Skeletal muscle cell (primary cell): ENCODE measurements at regions not wholly inside any gene's neighbourhood (a gene's known extent, or its start where the extent isn't known, plus 50 kb on each side); places are given as distances from the start of the nearest gene placed in this dataset.
"Not testable (repeated sequence)": the region's sequence is repeated elsewhere in the genome, so short reads cannot be mapped to it uniquely, and the experiment has no call there.

Source experiments
- DNase-seq: peaks from one replicate; pipeline ENCODE4 v3.0.0-alpha.2; 2010; ENCODE audit warnings: low read depth
- H3K4me3 ChIP-seq: 2 replicates; pipeline ENCODE4 v1.5.1; 2011; ENCODE audit warnings: low read depth, mild to moderate bottlenecking, control low read depth, low read length, moderate library complexity

- no peak for DNase-seq
- H3K4me3 ChIP-seq = no peak overlapping the region
Observed at GRCh38 chr6:55047451-55048044, 126.8 kb upstream of the HCRTR2 start.

GRCh38 chr6:55049866-55050265 is 124.4 kb upstream of the HCRTR2 start:
- H3K4me3 ChIP-seq = no peak overlapping the region
- no peak for DNase-seq

GRCh38 chr6:55052846-55053245 is 121.5 kb upstream of the HCRTR2 start:
- DNase-seq = no peak

DNA sequence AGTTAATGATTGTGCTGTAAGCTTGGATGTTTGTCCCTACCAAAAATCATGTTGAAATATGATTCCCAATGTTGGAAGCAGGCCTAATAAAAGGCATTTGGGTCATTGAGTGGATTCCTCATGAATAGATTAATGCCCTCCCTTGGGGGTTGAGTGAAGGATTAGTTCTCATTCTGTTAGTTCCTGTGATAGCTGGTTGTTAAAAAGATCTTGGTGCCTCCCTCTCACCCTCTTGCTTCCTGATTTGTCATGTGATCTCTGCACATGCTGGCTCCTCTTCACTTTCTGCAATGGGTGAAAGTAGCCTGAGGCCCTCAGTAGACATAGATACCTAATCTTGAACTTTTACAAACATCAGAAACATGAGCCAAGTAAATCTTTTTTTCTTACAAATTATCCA is 115.6 kb upstream of the HCRTR2 start:
- H3K4me3 ChIP-seq = no peak overlapping the region

More at GRCh38 chr6:55052846-55053245, 121.5 kb upstream of the HCRTR2 start:
- no peak overlapping the region for H3K4me3 ChIP-seq

GRCh38 chr6:55064711-55065420 is 109.4 kb upstream of the HCRTR2 start:
- DNase-seq = no peak
- H3K4me3 ChIP-seq = no peak overlapping the region

More for the DNA sequence above, 115.6 kb upstream of the HCRTR2 start:
- no peak for DNase-seq

- DNase-seq = peak; percentile 18
- no peak overlapping the region for H3K4me3 ChIP-seq
Observed at GRCh38 chr6:55069132-55069781, 105.1 kb upstream of the HCRTR2 start.

DNA sequence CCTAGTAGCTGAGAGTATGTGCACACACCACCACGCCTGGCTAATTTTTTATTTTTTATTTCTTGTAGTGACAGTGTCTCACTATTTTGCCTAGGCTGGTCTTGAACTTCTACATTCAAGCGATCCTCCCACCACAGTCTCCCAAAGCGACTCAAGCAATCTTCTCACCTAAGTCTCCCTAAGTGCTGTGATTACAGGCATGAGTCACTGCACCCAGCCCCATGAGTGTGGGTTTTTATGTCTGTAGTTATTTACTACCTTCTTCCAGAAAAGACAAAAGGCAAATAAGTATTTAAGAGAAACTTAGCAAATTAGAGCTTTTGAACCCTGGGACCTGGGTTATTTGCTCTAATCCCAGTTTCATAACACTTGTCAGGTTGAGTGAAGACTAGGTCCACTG is 92.3 kb upstream of the HCRTR2 start:
- DNase-seq = no peak
- H3K4me3 ChIP-seq = no peak overlapping the region

DNA sequence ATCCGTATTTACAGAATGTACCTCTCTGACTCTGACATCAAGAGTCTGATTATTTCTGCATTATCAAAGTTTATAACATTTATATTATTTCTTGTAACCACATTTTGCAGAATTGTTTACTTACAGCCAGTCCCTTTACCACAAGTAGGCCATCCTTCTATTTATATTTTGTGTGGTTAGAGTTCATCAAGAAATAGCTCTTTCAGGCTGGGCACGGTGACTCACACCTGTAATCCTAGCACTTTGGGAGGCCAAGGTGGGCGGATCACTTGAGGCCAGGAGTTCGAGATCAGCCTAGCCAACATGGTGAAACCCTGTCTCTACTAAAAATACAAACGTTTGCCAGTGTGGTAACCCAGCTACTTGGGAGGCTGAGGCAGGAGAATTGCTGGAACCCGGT is 86.3 kb upstream of the HCRTR2 start:
- H3K4me3 ChIP-seq, DNase-seq: not testable (repeated sequence)

- DNase-seq = no peak
- no peak overlapping the region for H3K4me3 ChIP-seq
Observed at GRCh38 chr6:55088902-55089301, 85.4 kb upstream of the HCRTR2 start.

- no peak for DNase-seq
- H3K4me3 ChIP-seq = no peak overlapping the region
Observed at GRCh38 chr6:55089325-55089724, 85.0 kb upstream of the HCRTR2 start.

DNA sequence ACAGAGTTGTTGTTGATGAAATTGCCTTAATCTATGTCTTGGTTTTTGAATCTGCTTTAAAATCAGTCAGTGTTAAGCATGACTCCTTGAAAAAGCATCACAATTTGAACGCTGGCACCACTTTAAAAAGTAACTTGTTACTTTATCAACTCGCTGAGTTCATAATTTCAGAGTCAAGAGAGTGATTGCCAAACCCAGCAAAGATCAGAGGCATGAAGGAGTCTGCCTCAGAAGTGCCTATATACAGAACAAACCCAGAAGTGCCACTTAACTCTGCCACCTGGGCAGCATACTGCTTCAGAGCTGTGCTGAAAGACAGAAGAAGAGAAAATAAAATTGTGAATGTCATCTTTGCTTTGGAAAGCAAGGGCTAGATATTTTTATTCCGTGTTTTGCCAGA is 73.6 kb upstream of the HCRTR2 start:
- H3K4me3 ChIP-seq = no peak overlapping the region

DNA sequence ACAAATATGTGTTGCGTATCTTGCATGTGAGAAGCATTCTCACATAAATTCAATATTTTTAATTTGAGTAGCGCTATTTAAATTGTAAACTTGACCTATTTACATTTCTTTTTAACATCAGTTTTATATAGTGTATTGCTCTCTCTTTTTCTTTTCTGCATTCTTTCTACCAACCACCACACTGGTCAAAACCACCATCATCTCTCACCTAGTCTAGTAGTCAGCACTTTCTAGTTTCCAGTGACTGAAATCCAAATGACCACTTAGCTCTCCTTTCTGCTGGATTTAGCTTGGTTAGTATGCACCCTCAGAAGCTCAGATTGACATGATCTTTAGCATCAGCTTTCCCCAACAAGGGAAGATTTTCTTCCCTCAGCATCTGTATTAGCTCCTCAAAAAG is 73.2 kb upstream of the HCRTR2 start:
- DNase-seq = no peak
- H3K4me3 ChIP-seq = no peak overlapping the region

More for the DNA sequence above, 73.6 kb upstream of the HCRTR2 start:
- DNase-seq = no peak

- no peak for DNase-seq
- H3K4me3 ChIP-seq = no peak overlapping the region
Observed at GRCh38 chr6:55108134-55109130, 65.9 kb upstream of the HCRTR2 start.

DNA sequence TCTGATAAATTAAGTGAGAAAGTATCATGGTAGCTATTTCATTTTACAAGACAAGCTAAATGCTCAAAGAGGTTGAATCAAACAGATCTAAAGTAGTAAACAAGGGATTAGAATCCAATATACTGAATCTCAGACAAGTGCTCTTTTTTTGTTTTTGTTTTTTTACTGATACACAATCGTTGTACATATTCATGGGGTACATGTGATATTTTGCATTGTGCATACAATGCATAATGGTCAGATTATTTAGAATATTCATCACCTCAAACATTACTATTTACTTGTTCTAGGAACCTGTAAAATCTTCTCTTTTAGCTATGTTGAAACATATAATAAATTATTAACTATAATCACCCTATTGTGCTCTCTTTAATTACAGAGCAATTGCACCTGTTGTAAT is 57.0 kb upstream of the HCRTR2 start:
- H3K4me3 ChIP-seq = no peak overlapping the region

GRCh38 chr6:55124241-55124640 is 50.1 kb upstream of the HCRTR2 start:
- not testable (repeated sequence) for H3K4me3 ChIP-seq, DNase-seq

More for the DNA sequence above, 57.0 kb upstream of the HCRTR2 start:
- no peak for DNase-seq
